ENCODE measurements at regions not wholly inside any gene's neighbourhood (a gene's known extent, or its start where the extent isn't known, plus 50 kb on each side); places are given as distances from the start of the nearest gene placed in this dataset.

DNA sequence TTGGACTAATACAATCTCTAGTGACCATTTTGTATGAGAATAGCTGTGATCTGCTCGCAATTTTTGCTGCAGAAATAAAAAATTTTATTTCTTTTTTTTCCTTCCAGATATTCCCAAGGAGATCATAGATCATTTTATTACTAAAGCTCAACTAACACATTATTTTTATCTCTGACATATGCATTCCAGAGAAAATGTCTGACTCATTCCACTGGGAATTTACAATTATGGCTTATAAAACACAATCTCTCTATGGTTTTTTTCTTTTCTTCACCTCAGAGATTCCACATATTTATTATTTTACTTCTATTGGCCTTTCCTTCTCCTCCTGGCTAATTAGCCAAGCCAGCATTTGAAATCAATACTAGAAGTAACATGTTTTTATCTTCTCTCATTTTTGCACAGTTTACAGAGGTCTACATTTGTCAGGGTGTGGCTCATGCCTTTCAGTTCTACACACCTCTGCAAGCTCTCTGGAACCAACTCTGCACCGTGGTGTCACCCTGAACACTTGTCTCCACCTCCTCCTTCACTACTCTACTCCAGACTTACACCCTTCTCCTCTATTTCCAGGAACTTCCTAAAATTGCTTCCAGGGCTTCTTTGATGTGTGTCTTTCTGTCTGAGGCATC, 59.8 kb upstream of the GPM6A start:
- no peak for DNase-seq (ENCODE audit: low spot score)

DNA sequence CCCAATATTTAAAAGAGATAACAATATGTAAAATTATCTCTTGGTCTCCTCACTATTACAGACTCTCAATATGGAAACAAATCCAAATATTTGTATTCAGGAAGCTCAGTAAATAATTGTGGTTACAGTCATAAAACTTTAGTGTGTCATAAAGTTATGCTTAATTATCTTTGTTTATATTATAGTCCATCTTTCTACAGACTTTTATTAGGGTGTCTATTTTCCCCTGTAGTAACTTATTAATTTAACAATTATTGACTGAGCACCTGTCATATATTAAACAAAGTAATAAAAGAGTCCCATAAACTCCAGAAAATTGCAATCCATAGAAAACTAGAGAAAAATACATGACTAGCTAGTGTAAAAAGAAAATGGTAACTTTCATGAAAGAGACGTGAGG, 61.6 kb upstream of the GPM6A start:
- DNase-seq (ENCODE audit: low spot score), result no peak

DNA sequence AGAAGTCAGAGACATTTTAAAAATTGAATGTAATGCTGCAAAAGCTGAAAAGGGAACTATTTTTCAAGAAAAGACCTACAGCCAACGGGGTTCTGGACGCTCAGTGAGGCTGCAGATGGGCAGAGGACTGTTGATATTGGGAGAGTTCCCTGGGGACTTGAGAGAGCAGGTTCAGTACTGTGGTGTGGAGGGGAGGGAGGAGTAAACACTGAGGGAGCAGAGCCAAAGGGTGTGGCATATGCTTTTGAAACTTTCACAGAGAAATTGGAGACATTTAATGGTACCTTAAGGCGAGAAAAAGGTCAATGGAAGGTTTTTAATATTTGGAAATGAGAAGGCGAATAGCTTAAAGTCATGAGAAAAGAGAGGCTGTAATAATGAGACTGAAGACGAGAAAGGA, 62.2 kb upstream of the GPM6A start:
- DNase-seq (ENCODE audit: low spot score), result no peak

DNA sequence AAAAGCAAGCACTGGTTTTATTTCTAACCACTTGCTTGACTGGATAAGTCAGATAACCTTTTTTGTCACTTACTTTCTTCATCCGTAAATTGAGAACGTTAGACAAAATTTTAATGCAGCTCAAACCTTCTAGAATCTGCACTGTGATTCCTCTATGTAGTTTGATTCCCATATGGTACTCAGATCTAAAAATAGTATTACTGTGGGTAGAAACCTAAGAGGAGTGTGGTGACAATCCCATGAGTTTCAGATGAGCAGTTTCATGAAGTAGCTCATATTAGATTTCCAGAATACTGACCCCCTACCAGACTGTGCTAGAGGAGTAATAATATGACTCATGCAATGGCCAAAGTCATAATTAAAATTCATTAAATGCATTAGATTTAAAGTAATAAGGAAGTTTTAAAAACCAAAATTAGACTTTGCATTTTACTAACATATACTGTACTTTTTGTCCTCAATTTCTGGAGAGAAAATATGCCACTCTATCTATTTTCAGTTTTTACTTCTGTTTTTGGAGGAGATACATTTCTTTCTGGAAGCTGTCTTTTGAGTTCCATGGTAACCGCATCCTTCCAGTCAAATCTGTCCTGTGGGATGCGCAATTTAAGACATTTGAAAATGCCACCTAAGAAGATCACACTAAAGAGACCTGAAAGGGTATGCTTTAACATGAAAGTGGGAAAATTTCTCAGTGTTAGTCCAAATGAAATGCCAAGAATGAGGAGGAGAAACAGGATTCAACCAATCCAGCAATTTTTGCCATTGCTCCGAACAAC, 64.1 kb upstream of the GPM6A start:
- DNase-seq (ENCODE audit: low spot score), result no peak

DNA sequence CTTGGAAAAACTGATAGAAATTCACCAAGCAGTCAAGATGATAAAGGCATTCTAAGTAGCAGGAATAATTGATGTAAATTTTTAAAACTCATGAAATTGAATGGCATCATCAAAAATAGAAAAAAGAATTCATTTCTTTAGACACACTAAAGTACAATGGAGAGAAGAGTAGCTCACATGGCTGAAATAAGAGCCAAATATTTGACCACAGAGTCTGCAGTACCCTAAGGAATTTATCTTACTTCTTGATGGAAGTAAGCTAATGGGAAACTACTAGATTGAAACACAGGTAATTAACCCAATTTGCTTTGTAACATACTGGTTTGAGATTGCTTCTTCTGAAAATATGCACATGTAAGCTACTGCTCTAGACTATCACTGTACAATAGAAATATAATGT, 70.8 kb upstream of the GPM6A start:
- DNase-seq (ENCODE audit: low spot score), result no peak

DNA sequence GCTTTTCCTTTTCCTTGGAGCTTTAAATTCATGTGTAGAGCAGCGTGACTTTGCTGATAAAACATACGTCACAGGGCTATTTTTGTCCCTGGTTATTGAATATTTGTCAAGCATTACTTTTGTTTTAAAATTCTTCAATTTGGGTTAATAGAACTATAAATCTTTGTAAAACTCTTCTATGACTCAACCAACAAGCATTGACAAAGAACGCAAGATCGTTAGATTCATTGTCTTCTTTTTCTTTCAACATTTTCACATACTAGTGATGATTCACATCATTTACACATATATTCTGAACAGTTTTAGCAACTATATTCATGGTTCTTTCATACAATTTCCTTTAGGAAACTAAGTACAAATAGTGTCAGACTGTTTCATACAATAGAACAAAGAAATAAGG, 72.0 kb upstream of the GPM6A start:
- no peak for DNase-seq (ENCODE audit: low spot score)

DNA sequence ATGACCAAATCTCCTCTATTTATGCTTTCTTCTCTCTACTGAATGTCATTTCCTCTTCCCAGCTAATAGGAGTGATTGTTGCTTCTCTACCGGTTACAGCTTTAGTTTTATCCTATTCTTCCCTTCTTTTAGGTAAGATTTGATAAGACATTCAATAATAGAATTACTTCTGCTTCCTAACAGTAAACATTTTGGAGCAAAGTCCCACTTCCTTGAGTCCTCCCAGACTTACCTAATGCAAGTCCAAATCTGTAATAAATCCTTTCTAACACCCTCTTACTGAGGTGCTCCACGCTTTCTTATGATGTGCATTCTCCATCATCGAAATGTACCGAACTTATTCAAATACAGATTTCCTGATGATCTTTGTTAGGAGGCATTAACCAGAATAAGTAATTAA, 79.2 kb upstream of the GPM6A start:
- no peak for DNase-seq (ENCODE audit: low spot score)

DNA sequence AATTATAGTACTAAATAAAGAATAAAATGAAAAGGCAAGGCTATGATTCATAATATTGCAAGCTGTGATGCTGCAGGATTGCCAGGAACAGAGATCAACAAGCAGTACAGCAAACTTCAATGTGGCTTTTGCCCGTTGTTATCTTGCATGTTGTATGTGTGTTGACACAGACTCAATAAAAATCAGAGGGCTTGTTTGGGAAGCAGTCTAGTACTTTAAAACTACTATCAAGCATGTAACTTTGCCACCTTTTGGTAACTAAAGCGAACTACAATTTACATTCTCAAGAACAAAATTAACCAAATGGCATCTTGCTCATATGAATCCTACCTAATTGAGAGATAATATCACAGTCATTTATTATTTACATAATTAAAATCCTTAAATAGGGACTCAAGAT, 79.8 kb upstream of the GPM6A start:
- DNase-seq (ENCODE audit: low spot score), result peak; percentile 8

DNA sequence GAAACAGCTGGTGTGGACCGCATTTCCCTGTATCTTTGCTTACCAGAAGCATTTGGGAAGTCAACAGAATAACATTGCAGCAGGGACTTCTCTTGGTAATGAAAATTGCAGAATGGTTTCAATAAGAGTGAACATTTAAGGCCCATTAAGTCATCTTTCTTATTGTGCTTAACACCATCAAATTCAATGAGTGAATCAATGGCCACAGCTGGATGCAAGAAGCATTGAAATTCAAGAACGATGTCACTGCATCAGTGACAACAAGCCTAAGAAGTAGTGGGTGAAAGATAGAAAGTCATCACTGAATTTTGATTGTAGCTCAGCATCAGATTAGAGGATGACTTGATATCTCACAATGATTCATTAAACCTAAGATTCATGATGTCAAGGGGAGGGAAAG, 93.9 kb upstream of the GPM6A start:
- DNase-seq (ENCODE audit: low spot score), result no peak

DNA sequence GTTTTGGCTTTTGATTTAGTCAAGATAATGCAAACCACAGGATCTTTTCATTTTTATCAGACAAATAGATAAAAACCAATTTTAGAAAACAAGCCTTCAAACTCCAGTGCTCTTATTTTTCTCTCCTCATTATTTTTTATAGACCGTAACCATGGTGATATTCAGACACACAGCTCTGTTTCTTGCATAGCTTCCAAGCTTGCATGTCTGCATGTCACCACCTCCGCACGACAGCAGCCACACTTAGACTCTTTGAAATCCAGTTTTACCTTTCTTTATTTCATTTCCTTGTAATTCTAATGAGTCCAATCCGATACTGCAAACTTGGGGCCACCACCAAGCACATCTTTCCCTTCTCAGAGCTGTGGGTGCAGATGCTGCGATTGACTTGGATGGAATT, 94.3 kb upstream of the GPM6A start:
- DNase-seq (ENCODE audit: low spot score), result no peak

DNA sequence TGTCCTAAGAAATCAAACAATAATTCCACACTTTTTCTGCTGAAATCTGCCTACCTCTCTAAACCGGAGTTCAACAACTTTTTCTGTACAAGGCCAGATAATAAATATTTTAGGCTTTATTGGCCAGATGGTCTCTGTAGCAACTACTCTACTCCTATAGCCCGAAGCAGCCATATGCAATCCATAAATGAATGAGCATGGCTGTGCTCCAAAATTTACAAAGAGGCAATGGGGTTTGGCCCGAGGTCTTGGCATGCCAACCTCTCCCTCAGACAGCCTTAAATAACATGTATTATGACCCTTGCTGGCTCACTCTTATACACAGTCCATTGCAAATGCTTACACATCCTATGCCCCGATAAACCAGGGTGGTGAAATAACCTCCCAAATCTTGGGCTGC, 98.6 kb upstream of the GPM6A start:
- no peak for DNase-seq (ENCODE audit: low spot score)

DNA sequence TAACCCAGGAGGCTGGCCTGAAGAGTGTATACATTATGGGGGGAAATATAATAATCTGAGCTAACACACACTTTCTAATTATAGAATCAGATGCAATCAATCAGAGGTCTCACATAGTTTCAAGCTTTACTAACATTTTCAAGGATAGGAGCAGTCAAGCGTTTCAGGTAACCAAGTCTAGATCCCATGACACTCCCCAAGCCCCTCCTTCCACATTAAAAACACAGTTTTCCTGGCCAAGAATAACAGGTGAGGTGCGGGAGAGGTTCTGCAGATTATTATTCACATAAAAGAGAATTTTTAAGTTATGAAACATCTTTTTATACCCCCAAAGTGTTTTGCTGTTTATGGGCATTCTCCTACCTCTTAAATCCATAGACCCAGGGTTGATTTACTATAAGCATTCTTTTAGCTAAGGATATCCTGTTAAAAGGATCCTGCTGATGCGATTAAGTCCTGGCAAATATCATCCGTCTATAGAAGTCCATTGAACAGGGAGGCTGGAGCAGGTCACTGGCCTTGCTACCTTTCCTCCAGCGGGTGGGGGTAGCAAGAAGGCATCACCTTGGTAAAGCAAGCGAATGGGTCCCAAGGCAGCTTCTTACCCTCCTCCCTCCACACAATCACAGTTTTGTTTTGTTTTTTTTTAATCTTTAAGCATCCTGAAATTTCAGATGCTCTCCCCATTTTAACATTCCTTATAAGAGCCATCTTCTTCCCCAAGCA, 104.7 kb upstream of the GPM6A start:
- DNase-seq (ENCODE audit: low spot score), result no peak

DNA sequence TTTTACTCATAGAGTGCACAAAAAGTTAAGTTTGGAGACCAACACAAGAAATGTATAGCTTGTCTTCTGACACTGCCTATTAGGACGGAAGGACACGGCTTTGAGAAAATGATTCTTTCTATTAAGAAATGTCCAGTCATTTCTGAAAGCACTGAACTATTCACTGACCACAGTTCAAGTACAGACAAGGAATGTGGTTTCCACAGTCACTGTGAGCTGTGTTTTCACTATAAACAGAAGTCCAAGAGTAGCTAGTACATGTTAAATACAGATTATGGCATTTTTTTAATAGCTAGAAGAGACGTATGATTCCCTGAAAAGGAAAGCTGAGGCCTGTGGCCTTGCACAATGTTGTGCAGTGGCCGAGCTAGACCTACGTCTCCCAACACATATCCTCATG, 115.1 kb upstream of the GPM6A start:
- no peak for DNase-seq (ENCODE audit: low spot score)

DNA sequence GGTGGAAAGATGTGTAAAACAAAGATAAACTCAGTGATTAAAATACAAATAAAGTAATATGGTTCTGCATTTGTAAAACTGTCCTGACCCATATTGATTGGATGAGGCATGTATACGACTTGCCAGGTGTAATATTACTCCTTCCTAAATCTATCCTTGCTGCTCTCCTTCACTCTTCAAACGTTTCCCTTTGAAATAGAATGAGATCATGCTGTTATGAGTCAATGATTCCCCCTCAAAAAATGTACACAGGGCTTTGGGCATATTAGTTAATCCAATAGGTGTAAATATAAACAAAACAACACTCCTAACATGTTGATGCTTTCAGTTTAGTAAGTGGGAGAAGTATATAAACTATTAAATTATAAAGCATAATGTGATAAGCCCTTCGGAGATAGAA, 117.4 kb upstream of the GPM6A start:
- no peak for DNase-seq (ENCODE audit: low spot score)

DNA sequence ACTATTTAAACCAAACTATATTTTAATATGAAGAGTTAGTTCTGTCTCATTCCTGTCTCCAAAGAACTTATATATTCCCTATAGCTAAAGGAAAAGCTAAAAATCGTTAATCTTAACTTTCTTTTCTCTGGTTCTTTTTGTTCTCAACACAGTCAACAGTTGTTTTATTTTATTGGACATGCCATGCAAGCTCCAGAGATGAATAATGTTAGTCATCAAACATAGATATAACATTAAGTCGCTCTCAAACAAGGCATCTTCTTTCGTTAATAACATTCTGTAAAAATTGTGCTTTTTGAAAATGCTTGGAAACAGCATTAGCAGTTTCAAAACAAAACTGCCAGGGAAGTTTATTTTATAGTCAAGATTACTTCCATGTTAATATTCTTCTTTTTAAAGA, 117.9 kb upstream of the GPM6A start:
- DNase-seq (ENCODE audit: low spot score), result no peak

DNA sequence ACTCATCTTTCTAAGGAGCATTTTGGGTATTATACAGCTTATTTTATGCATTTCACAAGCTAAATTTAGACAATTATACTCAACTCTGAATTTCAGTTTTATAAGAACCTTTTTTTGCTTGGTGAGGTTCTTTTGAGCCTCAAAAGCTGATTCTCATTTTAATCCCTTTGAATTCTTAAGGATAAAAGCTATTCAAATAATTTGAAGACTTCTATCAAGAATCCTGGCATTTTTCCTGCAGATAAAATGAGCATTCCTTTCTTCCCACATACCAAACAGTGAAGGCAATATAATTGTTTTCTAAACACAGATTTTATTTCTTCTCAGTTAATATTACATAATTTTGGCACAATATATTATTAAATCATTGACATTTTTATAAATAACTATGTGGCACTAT, 118.4 kb upstream of the GPM6A start:
- DNase-seq (ENCODE audit: low spot score), result no peak

DNA sequence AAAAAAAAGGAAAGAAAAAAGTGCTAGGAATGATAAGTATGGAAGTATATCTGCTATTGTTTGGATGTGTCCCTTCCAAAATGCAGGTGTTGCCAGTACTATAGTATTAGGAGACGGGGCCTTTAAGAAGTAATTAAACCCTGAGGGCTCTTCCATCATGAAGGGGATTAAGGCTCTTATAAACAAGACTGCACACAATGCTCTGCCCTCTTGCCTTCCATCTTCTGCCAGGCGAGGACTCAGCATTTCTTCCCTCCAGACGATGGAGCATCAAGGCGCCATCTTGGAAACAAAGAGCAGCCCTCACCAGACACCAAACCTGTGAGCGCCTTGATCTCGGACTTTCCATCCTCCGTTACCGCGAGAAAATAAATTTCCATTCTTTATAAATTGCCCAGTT, 120.1 kb upstream of the GPM6A start:
- no peak for DNase-seq (ENCODE audit: low spot score)

DNA sequence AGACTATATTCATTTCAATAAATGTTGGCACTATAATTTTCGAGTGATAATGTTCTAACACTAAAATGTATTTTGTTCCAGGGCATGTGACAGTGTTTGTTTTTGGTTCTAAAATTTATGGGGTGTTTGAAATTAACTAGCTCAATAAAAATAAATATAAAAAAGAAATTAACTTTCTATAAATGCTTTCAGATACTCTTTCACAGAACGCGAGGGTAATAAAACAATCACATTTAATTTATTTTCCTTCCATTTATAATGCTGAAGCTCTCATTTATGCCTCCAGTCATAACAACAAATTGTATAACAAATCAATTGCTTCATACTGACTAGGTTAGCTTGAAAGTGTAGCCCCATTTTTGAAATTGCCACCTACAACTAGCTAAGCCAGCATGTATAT, 122.4 kb upstream of the GPM6A start:
- DNase-seq (ENCODE audit: low spot score), result no peak

DNA sequence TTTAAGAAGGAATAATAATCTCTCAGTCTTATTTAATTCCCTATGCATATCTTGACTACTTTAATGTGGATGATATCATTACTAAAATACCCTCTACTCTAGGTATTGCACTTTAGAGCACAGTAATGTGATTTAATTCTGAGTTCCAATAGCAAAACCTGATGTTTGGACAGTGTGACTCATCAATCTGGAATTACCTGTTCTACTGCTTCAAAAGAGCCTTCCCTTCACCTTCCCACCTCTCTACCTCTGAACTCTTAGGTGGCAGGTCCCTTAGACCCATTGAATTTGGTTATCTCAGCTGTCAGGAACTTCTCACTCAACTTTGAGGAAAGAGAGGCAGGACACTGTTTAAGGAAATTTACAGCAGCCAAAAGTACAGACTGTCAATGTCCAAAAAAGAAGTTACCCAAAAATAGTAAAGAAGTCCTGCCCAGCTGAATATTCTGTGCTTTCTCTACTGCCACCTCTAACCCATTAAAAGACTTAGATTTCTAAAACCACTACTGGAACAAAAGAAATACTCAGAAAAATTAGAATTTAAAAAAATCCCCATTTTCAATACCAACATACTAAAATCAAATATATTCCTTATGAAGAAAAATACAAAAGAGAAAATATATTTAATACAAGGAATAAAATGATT, 123.1 kb upstream of the GPM6A start:
- DNase-seq (ENCODE audit: low spot score), result no peak

DNA sequence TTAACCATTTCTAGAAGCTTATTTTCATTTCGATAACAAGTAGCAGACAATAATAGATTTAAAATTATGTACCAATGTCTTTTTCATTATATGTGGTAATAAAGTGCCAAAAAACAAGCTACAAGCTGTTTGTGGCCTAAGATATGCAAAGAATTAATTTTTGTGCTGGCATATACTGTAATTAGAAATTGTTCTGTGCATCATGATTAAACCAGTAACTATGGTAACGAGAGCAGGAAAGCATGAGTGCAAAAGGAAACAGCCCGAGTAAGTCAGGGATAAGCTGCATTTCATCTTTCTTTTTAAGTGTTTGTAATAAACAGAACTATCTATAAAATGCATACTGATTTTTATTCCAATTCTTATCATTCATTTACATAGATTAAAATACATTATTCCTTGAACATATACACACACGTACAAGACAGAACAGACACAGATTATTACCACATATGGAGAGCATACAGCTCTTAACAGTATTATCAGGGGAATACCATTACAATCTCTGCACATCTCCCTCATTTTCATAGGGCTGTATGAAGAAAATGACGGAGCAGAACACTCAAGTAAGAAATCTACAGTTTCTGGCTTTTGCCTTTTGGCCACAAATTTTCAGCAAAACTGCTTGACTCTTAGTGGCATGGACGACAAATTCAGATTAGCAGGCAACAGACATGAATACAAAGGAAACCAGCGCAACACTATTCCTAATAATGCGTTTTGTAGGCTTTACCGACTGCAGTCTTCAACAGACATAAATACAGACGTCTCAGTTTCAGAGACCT, 121.3 kb upstream of the WDR17 start:
- DNase-seq (ENCODE audit: low spot score), result no peak

DNA sequence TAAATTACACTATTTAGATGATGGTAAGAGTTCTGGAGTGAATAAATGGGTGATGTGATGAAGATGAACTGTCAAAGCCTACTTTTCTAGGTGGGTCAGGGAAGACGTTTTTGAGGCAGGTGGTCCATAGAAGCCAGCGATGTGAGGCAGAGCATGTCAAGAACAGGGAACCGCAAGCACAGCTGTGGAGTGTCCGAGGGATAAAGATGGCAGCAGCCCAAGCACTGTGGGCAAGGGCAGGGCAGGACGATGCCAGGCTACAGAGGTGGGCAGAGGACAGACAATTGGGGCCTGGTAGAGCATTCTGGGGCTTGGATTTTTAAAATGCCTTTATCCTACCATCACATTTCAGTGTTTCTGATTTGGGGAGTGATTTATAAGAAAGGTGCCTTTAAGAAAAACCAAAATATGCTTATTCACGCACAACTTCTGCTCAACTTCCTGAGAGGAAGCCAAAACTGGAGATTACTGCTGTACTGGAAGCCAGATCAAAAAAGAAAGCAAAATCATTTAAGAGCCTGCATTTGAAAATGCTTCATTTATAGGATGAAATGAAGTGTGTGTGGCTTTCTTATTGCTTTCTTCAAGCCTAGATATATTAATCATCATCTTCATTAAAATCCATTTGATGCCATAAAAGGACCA, 119.0 kb upstream of the WDR17 start:
- no peak for DNase-seq (ENCODE audit: low spot score)
